K562 (cell line): ENCODE measurements at regions not wholly inside any gene's neighbourhood (a gene's known extent, or its start where the extent isn't known, plus 50 kb on each side); places are given as distances from the start of the nearest gene placed in this dataset.

ENCODE experiments used
- HNRNPK ChIP-seq: fragments of 200-400 bp; formaldehyde crosslinking; IDR thresholded peaks from one replicate; pipeline ENCODE4 v1.6.1; 2018; ENCODE audit warnings: mild to moderate bottlenecking, low read depth, low read length; ENCODE audit not compliant: poor library complexity, severe bottlenecking
- MYNN ChIP-seq, 2 experiments: sonication (generic); formaldehyde crosslinking in 1 of 2; IDR thresholded peaks; 2 replicates each; pipeline versions ENCODE4 v1.5.0 to v1.6.1; 2016 to 2020; ENCODE audit warnings: antibody characterized with exemption in 1 of 2, missing genetic modification reagents in 1 of 2
- TF ChIP-seq, protein P1 (sequence below): sonication (generic); formaldehyde crosslinking; IDR thresholded peaks from 2 replicates; pipeline ENCODE4 v1.9.0; 2022; ENCODE audit warnings: mild to moderate bottlenecking, missing genetic modification reagents

DNA sequence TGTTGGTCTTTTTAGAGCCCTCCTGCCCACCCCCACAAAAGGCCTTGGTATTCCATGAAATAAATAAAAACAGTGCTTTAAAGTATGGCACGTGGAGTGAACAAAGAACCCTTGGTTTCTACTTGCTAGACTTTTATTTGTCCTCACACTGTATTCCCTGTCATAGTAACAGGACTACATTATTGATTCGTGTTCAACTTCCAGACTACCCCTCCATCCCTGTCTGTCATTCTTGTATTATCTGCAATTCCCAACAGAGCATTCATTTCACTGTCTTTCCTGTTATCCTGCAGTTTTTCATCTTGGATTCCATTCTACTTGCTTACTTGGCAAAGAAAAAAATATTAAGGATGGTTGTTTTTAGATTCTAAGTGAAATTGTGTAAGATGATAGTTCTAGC, 307.4 kb upstream of the CNR1 start:
- no peak for TF ChIP-seq HNRNPK
- TF ChIP-seq MYNN (IDR thresholded peaks at IDR 0.05) = no peak
- TF ChIP-seq MYNN (CRISPR knock-in tag; IDR thresholded peaks at IDR 0.05) = no peak
- TF ChIP-seq, protein P1, sequence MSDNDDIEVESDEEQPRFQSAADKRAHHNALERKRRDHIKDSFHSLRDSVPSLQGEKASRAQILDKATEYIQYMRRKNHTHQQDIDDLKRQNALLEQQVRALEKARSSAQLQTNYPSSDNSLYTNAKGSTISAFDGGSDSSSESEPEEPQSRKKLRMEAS = no peak
